ENCODE measurements at regions not wholly inside any gene's neighbourhood (a gene's known extent, or its start where the extent isn't known, plus 50 kb on each side); places are given as distances from the start of the nearest gene placed in this dataset.
"Not testable (repeated sequence)": the region's sequence is repeated elsewhere in the genome, so short reads cannot be mapped to it uniquely, and the experiment has no call there.

DNA sequence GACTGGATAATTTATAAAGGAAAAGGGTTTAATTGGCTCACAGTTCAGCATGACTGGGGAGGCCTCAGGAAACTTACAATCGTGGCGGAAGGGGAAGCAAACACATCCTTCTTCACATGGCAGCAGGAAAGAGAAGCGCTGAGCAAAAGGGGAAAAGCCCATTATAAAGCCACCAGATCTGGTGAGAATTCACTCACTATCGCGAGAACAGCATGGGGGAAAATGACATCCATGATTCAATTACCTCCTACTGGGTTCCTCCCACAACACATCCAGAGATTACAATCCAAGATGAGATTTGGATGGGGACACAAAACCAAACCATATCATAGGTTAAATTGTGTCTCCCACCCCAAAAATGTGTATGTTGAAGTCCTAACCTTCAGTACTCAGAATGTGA is 491.7 kb downstream of the SETD4 start:
- no peak for DNase-seq (ENCODE audit: low read depth)

DNA sequence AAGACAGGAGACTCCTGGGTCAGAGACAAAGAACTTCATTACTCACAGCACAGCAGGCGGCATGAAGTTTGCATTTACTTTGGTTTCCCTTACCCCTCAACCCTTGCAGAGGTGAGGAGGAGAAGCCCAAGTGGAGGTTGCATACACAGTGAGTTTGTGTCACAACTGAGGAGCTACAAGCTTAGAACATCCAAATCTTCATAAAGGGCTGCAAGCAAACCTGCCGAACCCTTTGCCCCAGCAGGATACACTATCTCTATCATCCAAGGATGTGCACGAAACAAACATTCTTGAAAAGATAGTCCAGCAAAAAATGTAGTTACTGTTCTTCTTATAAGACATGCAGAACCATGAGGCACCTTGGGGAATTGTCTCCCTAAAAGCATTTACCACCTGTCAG is 493.5 kb downstream of the SETD4 start:
- no peak for DNase-seq (ENCODE audit: low read depth)

DNA sequence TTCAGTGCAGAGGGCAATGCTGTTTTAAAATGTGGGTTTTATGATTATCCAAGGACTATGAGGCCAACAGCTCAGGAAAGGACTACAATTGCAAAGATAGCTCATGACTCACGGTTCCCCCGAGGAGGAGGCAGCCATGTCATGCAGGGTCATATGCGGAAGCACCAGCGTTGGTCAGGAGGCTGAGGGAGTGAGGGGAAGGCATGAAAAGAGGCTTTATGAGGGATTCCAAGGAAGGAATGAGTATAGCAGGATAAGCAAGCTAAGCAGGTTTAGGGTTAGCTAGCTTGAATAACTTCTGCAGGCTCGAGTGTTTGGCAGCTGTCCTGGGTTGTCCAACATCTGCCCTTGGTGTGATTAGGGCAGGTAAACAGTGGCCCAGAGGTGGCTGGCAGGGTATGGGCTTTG is 495.1 kb downstream of the SETD4 start:
- no peak for DNase-seq (ENCODE audit: low read depth)

DNA sequence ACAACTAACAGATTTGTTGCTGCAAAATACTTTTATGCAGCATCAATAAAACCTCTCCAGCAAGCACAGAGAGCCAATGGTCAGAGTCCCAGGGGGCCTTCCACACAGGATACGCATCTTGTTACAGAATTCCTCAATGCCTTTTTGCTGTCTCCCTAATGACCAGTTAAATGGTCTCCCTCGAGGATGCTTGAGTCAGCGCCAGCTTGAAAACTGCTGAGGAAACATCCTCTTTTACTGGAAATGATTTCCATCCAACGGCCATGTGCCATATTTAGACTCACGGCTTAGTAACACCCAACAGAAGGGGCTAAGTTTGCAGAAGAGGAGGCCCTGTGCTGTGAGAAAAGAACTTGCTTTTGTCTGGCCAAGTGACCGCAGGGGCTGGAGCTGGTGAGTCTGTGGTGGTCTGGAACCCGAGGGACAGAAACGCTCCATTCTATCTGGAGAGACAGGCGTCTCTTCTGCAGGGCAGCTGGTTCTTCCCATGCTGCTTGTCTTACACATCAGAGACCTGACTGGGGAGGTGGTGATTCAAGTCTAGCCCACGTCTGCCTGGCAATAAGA is 496.4 kb downstream of the SETD4 start:
- no peak for DNase-seq (ENCODE audit: low read depth)

DNA sequence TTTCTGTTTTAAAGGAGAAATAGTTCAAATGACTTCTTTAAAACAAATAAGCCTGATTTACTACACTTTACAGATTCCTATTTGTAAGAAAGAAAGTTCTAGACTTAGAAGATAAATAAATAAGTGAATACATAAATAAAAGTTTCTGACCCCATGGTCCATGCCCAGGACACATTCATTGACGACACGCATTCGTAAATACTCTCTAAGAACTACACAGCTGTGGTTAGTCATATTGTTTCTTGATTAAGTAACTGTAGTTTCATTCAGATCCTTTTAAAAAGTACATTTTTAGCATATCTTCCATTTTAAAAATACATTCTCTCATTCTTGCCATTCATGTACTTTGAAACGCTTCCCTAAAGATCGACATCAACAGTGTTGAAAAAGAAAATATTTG is 497.4 kb downstream of the SETD4 start:
- no peak for DNase-seq (ENCODE audit: low read depth)

DNA sequence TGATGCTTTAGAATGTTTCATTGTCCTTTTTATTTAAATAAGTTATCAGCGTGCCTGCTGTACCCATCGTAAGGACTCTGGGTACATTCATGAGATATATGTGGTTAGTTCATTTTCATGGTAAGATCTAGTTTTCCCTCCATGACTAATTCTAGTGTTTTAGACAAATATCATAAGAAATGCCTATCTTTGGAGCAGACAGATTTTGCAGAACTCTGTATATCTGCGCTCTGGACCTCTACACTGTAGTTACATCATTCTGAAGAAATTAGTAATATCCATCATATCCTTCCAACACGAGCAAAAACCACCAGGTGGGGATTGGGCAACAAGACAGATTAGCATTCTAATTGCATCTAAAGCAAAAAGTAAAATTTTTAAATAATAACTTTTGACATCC is 499.2 kb downstream of the SETD4 start:
- no peak for DNase-seq (ENCODE audit: low read depth)

DNA sequence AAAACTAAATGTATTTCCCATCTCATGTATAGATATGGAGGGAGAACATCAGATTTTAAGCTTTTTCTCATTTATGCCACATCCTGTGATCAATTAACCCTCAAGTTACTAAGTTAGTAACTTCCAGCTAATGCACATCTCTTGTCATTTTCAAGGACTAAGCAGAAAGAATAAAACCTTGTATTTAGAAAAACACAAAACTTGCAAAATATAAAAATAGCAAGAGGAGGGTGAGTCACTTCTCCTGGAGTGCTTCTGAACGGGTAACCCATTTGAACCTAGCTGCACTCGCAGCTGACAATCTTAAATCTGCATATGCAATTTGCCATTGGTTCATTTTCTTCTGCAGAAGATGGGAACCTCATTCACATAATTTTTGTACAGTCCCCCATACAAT is 500.5 kb downstream of the SETD4 start:
- no peak for DNase-seq (ENCODE audit: low read depth)

DNA sequence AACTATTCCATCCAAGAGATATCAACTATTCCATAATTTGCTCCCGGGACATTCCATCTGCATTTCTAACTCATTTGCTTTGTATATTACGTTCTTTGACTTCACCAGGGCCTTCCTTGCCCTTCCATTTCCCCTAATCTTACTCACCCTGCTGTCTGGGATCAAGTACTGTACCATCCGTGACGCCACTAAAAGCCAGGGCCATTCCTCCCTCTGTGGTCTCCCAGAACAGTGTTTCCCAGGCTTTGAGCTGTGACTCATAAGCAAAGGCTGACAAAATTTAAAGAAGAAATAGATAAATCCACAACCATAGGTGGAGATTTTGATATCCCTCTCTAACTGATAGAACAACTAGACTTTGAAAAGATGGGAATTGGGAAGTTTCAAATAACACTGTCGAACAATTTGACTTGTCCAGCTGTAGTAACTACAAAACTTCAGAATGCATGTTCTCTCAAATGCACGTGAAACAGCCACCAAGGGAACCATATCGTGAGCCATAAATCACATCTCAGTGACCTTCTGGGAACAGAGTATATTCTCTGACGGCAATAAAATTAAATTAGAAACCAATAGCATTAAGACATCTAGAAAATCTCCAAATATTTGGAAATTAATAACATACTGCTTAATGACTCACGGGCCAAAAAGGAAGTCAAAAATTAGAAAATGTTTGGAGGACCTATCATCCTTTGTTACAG is 501.0 kb downstream of the SETD4 start:
- no peak for DNase-seq (ENCODE audit: low read depth)

DNA sequence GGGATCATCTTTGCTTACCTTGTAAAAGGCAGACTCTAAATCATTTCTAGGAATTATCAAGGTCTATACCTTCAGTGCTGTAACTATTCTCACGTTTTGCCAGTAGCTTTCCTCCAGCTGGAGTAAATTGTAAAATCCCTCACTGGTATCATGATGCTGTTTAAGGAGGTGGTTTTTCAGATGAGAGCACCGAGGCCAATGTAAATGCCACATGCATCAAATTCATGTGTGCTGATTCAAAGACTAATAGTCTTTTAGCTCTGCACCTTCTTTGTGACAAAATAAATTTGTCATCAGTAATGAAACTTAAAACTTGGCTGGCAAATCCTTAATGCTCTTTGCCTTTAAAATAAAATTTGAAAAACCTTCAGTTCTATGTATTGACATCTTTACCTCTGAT is 503.8 kb downstream of the SETD4 start:
- DNase-seq (ENCODE audit: low read depth) = no peak

DNA sequence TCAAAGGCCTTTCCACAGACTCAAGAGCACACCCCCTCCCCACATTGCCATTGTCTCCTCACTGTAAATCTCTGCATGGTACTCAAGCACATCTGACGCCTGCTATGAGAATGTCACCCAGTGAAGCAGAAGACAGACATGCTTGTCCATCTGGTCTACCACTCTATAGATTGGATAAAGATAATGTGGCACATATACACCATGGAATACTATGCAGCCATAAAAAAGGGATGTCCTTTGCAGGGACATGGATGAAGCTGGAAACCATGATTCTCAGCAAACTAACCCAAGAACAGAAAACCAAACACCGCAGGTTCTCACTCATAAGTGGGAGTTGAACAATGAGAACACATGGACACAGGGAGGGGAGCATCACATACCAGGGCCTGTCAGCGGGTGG is 503.4 kb upstream of the RUNX1 start:
- not testable (repeated sequence) for DNase-seq (ENCODE audit: low read depth)

DNA sequence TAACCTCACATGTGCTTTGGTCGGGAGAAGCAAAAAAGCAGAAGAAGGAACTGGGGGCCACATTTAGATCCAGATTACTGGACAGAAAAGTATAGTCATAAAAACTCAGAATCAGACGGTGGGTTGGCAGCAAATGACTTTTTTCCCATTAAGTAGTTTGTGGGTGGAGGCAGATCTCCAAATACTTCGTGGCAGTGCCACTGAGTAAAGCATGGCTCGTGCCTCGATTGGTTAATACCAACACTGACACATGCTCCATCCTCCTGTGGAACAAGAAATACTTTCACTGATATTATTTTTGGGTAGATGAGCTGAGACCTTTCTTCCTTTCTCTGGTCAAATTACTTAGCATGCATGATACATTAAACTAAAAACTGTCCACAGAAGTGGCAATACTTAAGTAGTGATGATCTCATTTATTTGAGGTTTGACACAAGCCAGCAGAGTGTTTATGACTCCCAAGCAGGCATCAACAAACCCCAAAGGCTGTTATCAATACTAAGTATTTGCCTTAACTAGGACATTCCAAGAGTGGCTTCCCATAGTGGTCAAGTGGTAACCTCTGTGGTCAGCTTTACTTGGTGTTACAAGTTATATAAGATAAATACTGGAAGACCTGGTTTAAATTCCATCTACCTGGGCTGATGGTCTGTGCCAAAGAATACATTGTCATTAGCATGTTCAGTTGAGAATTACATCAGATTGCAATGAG is 500.0 kb upstream of the RUNX1 start:
- DNase-seq (ENCODE audit: low read depth) = no peak

DNA sequence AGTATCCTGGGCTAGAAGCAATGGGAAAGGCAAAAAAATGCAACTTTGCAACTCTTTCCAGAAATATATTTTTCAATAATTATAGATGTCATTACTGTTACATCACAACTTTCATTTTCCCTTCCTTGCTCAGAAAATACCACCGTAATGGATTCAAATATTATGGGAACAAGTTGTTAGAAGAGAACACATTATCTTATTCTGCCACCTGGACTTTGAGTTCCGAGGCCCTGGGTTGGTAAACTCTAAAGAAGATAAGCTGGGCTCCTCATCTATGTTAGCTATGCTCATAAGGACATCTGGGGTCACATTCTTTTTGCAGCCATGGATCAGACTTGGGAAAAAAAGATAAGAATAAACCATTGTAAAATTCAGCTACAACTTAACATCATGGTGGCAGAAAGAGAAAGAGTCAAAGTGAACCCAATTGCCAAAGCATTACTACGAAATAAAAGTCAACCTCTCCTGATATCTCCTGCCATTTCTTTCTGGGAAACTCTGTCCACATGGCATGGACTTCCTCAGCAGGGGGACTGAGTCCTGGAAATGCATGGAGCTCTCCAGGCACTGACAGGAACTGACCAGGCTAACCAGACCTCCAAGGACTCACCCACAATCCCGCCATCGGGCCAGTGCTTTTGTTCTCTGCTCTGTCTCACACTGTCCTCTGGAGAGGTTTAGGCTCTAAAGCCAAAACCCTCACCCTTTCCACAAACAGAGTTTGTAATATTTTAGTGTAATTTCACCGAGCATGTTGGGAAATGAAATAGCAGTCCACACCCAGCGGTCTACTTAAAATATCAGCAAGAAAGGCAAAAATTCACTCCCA is 499.1 kb upstream of the RUNX1 start:
- DNase-seq (ENCODE audit: low read depth) = no peak

DNA sequence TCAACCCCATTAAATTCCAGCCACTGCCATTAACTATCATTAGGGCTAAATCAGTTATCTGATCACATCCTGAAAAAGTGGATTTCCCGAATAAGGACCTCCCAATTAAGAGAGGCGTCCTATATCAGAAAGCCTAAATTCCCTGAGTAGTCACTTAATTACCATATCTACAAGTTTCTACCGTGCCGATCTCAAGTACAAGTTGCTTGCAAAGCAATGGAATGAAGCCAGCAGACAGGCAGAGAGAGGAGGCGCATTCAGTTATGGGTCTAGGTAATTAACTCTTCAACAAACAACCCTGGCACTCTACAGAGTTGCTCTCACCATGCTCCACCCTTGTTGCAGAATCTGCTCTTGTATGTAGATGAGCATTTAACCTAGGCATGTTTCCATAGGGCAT is 494.6 kb upstream of the RUNX1 start:
- DNase-seq (ENCODE audit: low read depth) = no peak

DNA sequence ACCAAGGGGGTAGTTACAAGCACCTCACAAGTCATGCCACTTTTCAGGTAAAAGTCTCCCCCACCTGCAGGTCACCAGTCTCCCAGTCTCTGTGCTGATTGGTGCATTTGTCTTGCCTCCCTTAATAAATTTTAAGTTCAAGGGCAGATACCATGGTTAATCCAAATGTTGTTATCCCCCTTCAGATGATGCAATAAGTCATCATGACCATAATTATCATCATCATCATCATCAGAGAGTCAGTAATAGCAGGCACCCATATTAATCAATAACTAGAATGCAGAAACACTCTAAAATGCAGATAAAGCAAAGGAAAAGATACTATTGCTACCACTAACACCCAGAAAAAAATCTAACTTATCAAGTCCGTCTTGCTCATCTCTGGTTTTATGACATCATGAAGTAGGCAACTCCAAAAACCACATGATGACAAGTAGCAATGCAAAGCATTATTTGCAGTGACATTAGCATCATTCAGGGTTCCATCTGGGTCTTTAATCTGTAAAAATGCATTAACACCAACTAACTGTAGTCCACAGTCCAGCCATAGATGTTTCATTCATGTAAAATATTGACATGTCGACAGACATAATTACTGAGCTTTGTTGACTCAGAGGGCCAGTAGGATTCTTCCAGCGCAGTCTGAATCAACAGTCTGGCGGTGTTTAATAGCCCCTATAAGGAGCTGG is 492.0 kb upstream of the RUNX1 start:
- no peak for DNase-seq (ENCODE audit: low read depth)

DNA sequence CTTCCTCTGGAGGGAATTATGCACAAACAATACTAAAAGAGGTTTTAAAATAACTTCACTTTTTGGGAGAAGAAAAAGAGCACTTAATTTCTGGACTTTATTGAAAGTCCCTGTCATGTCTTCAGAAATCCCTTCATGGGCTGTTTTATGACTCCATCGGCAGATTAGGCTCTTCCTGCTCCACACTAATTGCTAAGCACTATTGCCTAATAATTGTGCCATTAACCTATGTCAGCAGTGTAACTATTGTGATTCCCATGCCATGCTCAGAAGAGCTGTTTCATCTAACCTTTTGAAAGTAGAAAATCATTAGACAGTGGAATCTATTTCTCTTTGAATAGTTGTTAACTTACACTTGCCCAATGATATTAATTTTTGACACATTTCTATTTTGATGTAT is 489.3 kb upstream of the RUNX1 start:
- no peak for DNase-seq (ENCODE audit: low read depth)

DNA sequence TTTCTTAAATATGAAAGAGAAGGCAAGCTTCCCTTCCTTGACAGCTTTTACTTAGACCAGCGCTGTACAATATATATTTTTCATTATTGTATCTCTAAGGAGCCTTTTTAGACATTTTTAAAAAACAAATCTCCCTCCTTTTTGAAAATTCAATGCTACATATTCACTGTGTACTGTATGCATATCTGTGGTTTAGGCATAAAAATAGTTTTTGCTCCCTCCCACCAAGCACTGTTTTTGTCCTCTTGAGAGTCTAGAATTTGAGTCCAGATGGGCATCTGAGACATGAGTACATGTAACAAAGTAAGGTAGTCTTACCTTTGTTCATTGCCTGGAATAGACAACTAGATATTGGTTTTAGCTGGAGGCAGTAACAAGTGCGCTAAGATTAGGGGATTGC is 488.5 kb upstream of the RUNX1 start:
- no peak for DNase-seq (ENCODE audit: low read depth)

DNA sequence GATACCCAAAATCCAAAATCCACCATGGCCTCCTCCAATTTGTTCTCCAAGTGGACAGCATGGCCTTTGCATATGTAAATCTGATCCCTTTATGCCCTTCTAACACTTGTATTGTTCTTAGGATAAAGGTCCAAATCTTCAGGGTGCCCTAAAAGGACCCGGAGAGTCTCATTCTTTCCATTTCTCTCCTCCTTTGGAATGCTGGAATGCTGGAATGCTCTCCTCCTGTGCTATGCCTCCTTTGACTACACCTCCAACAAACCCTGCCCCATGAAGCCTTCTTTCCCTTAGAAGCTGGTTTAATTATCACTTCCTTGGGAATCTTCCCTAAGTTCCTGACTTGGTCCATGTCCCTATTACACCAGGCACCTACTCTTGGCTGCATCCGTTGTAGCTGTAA is 484.8 kb upstream of the RUNX1 start:
- DNase-seq (ENCODE audit: low read depth) = no peak

DNA sequence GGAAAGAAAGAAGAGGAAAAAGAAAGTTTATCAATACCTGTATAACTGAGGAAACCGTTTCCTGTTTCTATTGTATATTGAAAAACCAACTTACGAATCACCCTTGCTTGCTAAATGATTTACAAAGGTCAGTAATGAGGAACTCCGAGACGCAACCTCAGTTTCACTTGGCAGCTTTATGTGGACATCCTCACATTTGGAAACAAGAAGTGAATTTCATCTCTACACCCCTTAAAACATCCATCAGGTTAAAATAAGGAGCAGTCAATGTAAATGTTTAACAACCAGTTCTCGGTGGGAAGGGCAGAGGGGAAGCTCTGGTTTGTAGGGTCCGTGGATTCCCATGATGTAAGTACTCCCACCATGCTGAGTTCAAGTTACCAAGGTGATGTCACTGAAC is 481.7 kb upstream of the RUNX1 start:
- DNase-seq (ENCODE audit: low read depth) = no peak

DNA sequence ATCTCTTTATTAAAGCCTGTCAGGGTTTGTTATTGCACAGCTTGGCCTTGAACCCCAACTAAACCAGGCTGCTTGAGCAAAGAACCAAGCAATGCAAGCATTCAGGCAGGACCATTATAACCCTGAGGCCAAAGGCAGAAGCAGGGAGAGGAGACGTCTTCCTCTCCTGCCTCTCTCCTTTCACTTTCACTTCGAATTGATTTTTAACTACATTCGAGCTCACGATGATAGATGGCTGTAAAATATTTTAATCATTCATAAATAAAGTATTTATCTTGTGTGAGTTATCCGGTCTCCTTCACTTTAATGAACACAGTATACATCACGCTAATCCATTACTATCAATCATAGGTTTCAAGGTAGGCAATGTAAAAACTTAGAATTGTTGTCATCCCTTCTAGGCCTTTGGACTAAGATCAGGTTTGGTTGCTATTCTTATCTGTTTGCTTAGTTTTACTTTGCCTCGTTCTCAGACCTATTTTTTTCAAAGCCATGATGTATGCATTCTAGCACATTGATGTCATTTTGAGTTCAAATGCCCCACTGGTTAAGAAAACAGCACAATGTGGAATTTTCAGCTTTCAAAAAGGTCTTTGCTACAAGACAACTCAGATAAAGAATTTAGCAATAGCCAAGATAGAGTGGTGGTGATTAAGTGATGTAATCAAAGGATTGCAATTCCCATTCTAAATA is 480.2 kb upstream of the RUNX1 start:
- DNase-seq (ENCODE audit: low read depth) = no peak

DNA sequence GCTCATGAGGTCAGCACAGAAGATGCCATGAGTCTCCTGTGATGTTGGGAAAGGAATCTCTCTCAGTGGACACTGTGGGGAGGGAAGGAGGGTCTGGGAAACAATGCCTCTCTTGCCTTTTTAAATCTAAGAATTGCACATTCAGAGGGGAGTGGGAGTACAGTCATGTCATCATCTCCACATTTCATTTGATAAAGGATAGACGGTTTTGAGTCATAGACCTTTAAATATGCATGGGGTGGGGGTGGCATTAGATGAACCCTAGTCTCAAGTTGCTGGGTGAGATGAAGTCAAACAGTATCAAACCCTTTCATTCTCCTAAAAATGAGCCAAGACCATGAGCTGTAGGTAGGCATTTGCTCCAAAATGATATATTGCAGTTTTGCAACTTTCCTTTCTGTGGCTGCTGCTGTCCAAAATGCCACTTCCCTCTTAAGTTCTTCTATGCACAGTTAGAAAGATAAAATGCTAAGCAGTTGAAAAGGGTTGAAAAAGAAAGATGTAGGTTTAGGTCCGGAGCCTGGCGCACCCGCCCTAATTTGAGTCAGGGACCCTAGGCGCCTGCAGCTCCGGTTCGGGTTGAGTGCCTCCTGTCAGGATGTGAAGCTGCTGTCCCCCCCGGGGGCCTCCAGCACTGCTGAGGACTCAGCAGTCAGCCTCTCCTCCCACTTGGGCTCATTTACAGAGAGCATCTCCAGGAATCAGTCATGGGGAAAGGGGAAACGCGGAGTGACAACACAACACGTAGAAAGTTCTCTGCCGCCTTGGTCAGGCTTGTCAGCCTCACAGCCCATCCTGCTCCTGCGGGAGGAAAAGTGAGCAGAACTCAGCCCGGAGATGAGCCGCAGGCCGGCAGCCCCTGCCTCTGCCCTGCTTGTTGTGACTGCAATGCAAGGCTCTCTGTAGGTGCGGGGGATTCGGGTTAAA is 479.3 kb upstream of the RUNX1 start:
- DNase-seq (ENCODE audit: low read depth) = no peak

DNA sequence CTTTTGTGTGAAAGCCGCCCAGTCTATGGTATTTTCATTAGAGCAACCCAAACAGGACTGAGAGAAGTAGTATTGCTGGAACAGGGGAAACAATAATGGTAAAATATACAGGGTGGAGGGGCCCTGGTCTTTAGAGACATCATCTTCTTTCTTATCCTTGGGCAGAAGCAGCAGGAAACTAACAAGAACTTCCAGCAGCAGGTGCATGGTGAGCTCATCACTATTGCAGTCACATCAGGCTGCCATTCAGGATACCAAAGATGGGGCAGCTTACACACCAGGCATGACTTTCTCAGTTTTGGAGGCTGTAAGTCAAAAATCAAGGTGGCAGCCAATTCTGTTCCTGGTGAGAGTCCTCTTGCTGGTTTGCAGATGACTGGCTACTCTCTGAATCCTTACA is 478.3 kb upstream of the RUNX1 start:
- no peak for DNase-seq (ENCODE audit: low read depth)

Measured in CMK (cell line).